Kidney epithelial cell (primary cell): ENCODE measurements at regions not wholly inside any gene's neighbourhood (a gene's known extent, or its start where the extent isn't known, plus 50 kb on each side); places are given as distances from the start of the nearest gene placed in this dataset.
A peak's percentile ranks its signal among the peaks of the same experiment; 100 is the strongest.

Experiments used
- DNase-seq: peaks from one replicate; pipeline ENCODE4 v3.0.0-alpha.2; 2010; ENCODE audit warnings: low read depth
- H3K27me3 ChIP-seq: 2 replicates; pipeline ENCODE4 v1.6.0; 2011; ENCODE audit warnings: low read length; ENCODE audit not compliant: control insufficient read depth, insufficient read depth
- H3K36me3 ChIP-seq: 2 replicates; pipeline ENCODE4 v1.5.1; 2011; ENCODE audit warnings: low read length; ENCODE audit not compliant: control insufficient read depth, insufficient read depth
- H3K4me3 ChIP-seq: 2 replicates; pipeline ENCODE4 v1.5.1; 2011; ENCODE audit warnings: low read depth, mild to moderate bottlenecking, control low read depth, low read length
- CTCF ChIP-seq: IDR thresholded peaks from 2 replicates; pipeline ENCODE4 v1.5.1; 2011; ENCODE audit warnings: mild to moderate bottlenecking, moderate library complexity, low read length, control low read depth, inconsistent platforms; ENCODE audit not compliant: insufficient read depth, poor library complexity, severe bottlenecking

GRCh38 chr10:33952692-33953360 is 618.4 kb upstream of the NRP1 start:
- Histone ChIP-seq H3K4me3 (no peak overlapping the region), H3K36me3 (no peaks in the 10 kb centered on the region), H3K27me3 (no peaks in the 10 kb centered on the region)
- TF ChIP-seq CTCF, result no peak
- DNase-seq, result peak; percentile 25

GRCh38 chr10:33950206-33950605 is 615.7 kb upstream of the NRP1 start:
- no peak for TF ChIP-seq CTCF

GRCh38 chr10:33947544-33947943 is 613.1 kb upstream of the NRP1 start:
- no peaks in the 10 kb centered on the region for H3K27me3 ChIP-seq
- no peaks in the 10 kb centered on the region for H3K36me3 ChIP-seq
- no peak overlapping the region for H3K4me3 ChIP-seq
- no peak for TF ChIP-seq CTCF
- DNase-seq, result no peak

More at GRCh38 chr10:33950206-33950605, 615.7 kb upstream of the NRP1 start:
- Histone ChIP-seq H3K4me3 (no peak overlapping the region), H3K27me3 (no peaks in the 10 kb centered on the region), H3K36me3 (no peaks in the 10 kb centered on the region)
- no peak for DNase-seq

- Histone ChIP-seq H3K36me3 (no peaks in the 10 kb centered on the region), H3K27me3 (no peaks in the 10 kb centered on the region), H3K4me3 (no peak overlapping the region)
- TF ChIP-seq CTCF, result no peak
- no peak for DNase-seq
These were observed 610.6 kb upstream of the NRP1 start for GRCh38 chr10:33945051-33945450.

- H3K27me3 ChIP-seq, result no peaks in the 10 kb centered on the region
- TF ChIP-seq CTCF, result no peak
- H3K4me3 ChIP-seq, result no peak overlapping the region
- no peaks in the 10 kb centered on the region for H3K36me3 ChIP-seq
- DNase-seq, result no peak
These were observed 608.0 kb upstream of the NRP1 start for GRCh38 chr10:33942508-33942907.

GRCh38 chr10:33939892-33940291 is 605.4 kb upstream of the NRP1 start:
- H3K36me3 ChIP-seq, result no peaks in the 10 kb centered on the region
- H3K4me3 ChIP-seq, result no peak overlapping the region
- no peak for TF ChIP-seq CTCF
- no peak for DNase-seq
- no peaks in the 10 kb centered on the region for H3K27me3 ChIP-seq
